ENCODE measurements at regions not wholly inside any gene's neighbourhood (a gene's known extent, or its start where the extent isn't known, plus 50 kb on each side); places are given as distances from the start of the nearest gene placed in this dataset.
"Not testable (repeated sequence)": the region's sequence is repeated elsewhere in the genome, so short reads cannot be mapped to it uniquely, and the experiment has no call there.

DNA sequence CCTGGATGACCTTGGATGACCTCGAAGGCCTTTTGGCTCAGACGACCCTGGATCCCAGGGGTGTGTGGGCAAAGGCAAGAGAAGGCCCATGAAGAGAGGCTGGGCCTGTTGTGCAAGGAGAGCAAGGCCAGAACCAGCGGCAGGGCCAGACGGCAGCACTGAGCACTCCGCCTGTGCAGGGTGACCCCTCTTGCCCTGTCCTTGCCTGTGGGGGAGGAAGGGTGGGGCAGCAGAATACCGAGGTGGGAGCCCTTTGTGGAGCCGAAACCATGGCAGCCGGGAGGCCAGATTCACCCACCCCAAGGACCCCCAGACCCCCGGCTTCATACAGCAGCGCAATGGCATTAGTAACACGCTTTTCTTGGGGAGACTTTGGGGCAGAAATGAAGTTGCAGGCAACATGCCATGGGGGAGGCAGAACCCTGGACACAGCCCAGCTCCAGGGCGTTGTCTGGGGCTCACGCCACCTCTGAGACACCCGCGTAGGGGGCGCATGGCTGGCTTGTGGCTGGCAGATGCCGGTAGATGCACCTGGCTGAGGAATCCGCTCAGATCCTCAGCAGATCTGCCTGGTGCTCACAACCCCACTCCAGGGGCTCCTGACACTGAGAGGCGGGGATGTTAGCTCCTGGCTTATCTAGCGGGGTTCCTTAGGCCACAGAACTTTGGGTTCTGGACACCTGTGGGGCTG is 114.5 kb downstream of the FAM53A start:
- Mint-ChIP-seq H3K4me1 (peaks cover 0 to 3% of the 10 kb centered on the region in 2 donors), H3K36me3 (no peaks in the 10 kb centered on the region), H3K9me3 (no peaks in the 10 kb centered on the region), H3K27ac (no peak overlapping the region), H3K4me3 (no peak overlapping the region), H3K27me3 (ENCODE audit: low read depth in 3 of 3) (peaks cover 0 to 2% (median 2%) of the 10 kb centered on the region in 3 donors)
- no peak for DNase-seq

DNA sequence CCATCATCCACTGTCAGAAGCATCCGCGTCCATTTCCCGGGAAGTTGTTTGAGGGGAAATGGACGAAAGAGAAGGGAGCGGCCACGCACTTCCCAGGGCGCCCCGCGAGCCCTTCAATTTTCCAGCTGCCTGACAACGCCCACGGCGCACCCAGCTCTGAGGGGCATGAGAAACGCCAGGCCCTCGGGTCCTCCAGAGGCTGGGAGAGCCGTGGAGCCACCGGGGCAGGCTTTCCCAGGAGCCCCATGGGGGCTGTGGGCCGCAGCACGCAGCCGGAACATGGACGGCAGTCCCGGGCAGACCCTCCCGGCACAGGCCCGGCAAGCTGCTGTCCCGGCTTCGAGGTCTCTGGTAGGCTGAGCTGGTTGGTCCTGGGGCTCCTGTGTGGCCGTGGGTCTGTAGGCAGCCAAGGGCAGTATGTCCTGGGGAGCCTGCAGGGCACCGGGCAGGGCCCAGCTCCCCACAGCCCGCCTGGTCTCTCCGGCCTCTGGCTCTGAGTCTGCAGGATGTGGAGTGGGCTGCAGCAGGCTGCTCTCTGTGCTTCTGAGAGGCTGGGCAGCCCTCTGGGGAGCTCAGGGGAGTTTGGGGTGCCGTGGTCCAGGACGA is 115.2 kb downstream of the FAM53A start:
- Mint-ChIP-seq H3K36me3 (no peaks in the 10 kb centered on the region), H3K4me1 (peaks cover 0 to 3% of the 10 kb centered on the region in 2 donors), H3K27me3 (ENCODE audit: low read depth in 3 of 3) (peaks cover 0 to 2% (median 2%) of the 10 kb centered on the region in 3 donors), H3K4me3 (no peak overlapping the region), H3K9me3 (no peaks in the 10 kb centered on the region), H3K27ac (no peak overlapping the region)
- DNase-seq: no peak

DNA sequence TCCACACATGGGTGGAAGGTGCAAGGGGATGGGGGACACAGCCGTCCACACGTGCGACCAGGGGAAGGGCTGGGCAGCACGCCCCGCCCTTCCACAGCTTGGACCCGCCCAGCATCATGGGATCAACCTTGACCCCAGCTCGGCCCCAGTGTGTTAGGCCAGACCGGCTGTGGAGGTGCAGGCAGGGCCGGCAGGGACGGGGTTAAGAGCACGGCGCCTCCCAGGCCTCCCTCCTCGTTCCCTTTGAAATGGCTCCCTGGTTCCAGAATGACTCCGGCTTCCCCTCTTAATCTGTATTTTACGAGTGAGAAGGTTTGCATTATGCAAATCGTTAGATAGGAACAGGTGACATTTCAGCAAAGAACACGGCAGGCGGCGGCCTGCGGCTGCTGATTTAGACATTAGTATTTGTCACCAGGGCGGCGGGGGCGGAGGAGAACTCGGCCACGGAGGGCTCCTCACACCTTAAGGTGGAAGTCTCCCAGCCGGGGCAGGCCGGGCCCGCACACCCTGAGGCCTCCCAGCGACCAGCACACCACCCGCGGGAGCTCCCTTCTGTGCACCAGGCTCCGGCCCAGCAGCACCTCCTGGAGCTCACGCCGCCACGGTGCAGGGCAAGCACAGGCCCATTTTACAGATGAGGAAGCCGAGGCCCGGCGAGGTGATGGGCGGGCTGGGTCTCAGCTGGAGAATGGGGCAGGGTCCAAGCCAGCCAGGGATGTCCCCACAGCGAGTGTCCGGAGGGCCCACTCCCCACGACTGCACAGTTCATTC is 116.1 kb downstream of the FAM53A start:
- Mint-ChIP-seq H3K4me3 (no peak overlapping the region), H3K27ac (no peak overlapping the region), H3K36me3 (no peaks in the 10 kb centered on the region), H3K4me1 (peaks cover 0 to 3% of the 10 kb centered on the region in 2 donors), H3K9me3 (no peaks in the 10 kb centered on the region), H3K27me3 (ENCODE audit: low read depth in 3 of 3) (peaks cover 0 to 3% (median 2%) of the 10 kb centered on the region in 3 donors)
- DNase-seq: no peak

DNA sequence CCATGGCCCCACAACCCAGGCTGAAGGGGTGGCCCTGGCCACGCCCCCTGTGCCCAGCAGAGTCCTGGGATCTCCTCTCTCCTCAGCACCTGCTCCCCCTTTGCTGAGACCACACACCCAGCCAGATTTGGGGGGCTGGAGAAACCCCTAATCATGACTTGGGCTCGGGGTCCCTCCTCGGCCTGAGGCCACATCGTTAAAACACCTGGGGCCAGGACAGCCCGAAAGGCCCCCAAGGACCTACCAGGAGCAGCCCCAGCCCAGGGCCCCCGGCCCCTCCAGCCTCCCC is 116.7 kb downstream of the FAM53A start:
- no peak for DNase-seq
- Mint-ChIP-seq H3K27me3 (ENCODE audit: low read depth in 3 of 3) (peaks cover 0 to 3% (median 2%) of the 10 kb centered on the region in 3 donors), H3K4me3 (no peak overlapping the region), H3K27ac (no peak overlapping the region), H3K9me3 (no peaks in the 10 kb centered on the region), H3K36me3 (no peaks in the 10 kb centered on the region), H3K4me1 (peaks cover 0 to 3% of the 10 kb centered on the region in 2 donors)

DNA sequence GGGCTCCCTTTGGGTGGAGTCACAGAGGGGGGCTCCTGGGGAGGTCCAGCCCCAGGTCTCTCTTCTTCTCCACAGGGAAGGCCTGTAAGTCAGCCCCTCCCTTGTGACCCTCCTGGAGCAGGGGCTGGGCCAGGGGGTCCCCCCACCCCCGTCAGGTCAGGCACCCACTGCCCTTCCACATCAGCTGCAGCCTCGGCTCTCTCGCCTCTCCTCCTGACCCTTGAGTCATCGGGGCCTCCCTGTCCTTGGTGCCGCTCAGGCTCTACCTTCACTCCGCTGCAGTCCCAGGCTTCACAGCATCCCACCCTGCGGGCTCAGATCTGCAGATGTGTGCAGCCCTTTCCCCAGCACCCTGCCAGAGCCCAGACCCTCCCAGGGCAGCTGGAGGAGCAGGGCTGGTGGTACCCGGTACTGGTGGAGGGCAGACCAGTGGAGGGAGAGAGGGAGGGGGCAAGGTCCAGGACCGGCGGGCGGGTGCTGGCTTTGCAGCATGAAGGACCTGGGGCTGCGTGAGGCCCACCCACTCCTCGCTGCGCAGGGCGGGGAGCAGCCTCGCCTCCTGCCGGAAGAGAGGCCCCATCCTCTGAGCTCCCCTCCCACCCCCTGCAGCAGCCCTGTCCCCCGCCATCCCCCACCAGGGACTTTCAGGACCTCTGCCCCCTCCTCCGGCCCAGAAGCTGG is 117.1 kb downstream of the FAM53A start:
- Mint-ChIP-seq H3K4me1 (peaks cover 0 to 3% of the 10 kb centered on the region in 2 donors), H3K36me3 (no peaks in the 10 kb centered on the region), H3K27ac (no peak overlapping the region), H3K27me3 (ENCODE audit: low read depth in 3 of 3) (peaks cover 0 to 3% (median 2%) of the 10 kb centered on the region in 3 donors), H3K9me3 (no peaks in the 10 kb centered on the region), H3K4me3 (no peak overlapping the region)
- DNase-seq: no peak

DNA sequence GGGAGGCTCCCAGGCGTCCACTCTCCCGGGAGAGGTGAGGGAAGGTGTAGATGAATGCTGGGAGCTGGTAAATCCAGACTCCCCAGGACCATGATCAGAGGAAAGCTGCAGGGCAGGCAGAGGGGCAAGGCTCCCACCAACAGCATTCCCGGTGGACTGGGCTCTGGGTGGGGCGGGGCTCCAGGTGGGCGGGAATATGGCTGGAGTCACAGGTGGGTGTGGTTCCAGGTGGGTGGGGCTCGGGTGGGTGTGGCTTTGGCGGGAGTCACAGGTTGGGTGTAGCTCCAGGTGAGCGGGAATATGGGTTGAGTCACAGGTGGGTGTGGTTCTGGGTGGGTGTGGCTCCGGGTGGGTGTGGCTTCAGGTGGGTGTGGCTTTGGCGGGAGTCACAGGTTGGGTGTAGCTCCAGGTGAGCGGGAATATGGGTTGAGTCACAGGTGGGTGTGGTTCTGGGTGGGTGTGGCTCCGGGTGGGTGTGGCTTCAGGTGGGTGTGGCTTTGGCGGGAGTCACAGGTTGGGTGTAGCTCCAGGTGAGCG is 117.7 kb downstream of the FAM53A start:
- H3K27ac Mint-ChIP-seq; H3K4me1 Mint-ChIP-seq; H3K4me3 Mint-ChIP-seq; H3K36me3 Mint-ChIP-seq; H3K27me3 Mint-ChIP-seq (ENCODE audit: low read depth in 3 of 3); H3K9me3 Mint-ChIP-seq; DNase-seq: not testable (repeated sequence)

DNA sequence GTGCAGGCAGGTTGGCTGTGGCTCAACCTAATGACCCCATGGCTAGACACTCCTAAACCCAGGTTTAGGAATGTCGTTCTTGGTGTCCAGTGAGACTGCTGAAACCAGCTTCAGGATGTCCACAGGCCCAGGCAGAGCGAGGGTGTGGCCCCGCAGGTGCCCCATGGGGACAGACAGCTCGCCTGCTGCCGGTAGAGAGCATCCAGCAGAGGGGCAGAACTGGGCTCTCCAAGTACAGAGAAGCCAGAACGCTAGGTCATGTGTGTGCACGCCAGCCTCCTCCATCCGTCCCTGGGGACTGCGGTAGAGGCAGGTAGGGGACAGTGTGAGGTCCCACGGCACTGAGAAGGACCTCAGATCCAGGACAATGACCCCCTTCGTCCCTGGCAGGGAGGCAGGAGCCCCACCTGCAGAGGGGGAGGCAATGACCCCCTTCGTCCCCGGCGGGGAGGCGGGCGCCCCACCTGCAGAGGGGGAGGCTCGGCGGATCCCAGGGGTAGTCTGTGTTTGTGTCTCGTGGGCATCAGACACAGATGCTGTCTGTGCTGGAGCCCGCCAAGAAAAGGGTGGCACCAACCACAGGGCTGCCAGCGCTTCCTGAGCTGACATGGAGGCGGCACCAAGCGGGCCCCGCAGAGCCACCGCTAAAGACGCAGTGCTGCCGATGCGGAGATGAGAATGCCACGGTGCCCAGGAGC is 118.4 kb downstream of the FAM53A start:
- peaks cover 0 to 2% (median 1%) of the 10 kb centered on the region in 3 donors for H3K27me3 Mint-ChIP-seq (ENCODE audit: low read depth in 3 of 3)
- no peak overlapping the region for H3K27ac Mint-ChIP-seq
- no peak overlapping the region for H3K4me3 Mint-ChIP-seq
- no peak for DNase-seq
- no peaks in the 10 kb centered on the region for H3K9me3 Mint-ChIP-seq
- no peaks in the 10 kb centered on the region for H3K36me3 Mint-ChIP-seq
- H3K4me1 Mint-ChIP-seq: peaks cover 0 to 3% of the 10 kb centered on the region in 2 donors

DNA sequence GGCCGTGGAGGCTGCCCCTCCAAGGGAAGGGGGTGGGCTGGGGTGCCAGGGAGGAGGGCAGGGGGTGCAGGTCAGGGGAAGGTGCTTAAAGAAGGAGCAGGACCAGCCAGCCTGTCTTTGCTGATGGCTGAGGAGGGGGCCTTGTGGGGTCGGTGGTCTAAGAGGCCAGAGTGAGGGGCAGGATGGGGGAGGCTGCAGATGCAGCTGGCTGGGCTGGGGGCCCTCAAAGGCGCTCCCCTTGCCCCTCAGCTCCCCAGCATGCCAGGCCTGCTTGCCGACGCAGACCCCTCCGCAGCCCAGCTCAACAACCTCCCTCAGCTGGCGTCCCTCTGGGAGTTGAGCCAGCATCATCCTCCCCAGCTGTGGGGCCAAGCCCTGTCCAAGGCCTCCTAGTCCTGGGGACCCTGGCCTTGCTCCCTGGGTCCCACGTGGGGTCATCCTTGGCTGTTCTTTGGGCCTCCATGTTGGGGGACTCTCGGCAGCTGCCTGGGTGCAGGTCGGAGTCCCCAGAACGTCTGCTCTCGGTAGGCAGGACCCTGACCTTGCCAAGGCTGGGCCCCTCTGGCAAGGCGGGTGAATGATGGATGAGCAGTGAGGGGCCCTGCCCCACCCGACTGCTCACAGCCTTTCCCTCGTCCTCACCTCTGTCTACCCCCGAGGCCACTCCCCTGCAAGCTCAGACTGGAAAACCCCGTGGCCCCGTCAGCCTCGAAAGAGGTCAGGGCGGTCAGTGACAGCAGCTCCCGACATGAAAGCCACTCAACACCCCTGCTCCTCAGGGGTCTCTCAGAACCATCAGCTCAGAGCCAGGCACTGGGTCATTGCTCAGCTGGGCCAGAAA is 119.4 kb downstream of the FAM53A start:
- peaks cover 0 to 3% of the 10 kb centered on the region in 2 donors for H3K4me1 Mint-ChIP-seq

DNA sequence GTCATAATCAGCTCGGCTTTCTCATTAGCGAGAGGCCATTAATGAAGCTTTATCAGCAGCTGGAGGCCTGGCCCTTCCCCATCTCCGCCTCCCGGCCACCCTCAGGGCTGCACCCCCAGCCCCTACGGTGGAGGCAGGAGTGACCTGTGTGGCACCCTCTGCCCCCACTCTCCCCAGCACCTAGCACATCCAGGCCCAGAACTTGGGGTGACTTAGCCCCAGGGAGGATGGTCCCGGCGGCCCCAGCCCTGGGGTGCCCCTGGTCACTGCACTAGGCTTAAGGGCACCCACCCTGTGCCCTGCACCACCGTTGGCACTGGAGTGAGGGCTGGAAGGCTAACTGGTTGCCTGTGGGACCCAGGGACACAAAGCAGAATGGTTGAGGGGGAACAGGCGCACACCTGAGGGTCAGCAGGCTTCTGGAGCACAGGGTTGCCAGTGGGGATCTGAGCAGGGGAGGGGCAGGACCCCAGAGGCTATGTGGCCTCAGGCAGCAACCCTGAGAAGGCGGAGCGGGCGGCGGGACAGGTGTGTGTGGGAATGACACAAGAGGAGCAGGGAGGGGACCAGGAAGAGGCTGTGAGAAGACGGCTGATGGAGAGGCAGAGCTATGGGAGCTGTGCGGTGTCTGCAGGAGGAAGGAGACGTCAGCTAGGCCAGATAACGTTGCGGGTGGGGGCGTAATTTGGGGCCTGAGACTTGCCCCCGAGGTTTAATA is 120.2 kb downstream of the FAM53A start:
- Mint-ChIP-seq H3K36me3 (no peaks in the 10 kb centered on the region), H3K4me3 (no peak overlapping the region), H3K9me3 (no peaks in the 10 kb centered on the region), H3K27ac (no peak overlapping the region), H3K4me1 (peaks cover 0 to 3% of the 10 kb centered on the region in 2 donors), H3K27me3 (ENCODE audit: low read depth in 3 of 3) (peaks cover 0 to 2% (median 1%) of the 10 kb centered on the region in 3 donors)
- DNase-seq: no peak

More for the DNA sequence above, 119.4 kb downstream of the FAM53A start:
- Mint-ChIP-seq H3K36me3 (no peaks in the 10 kb centered on the region), H3K27ac (no peak overlapping the region), H3K27me3 (ENCODE audit: low read depth in 3 of 3) (peaks cover 0 to 2% (median 1%) of the 10 kb centered on the region in 3 donors), H3K4me3 (no peak overlapping the region), H3K9me3 (no peaks in the 10 kb centered on the region)
- DNase-seq: no peak

DNA sequence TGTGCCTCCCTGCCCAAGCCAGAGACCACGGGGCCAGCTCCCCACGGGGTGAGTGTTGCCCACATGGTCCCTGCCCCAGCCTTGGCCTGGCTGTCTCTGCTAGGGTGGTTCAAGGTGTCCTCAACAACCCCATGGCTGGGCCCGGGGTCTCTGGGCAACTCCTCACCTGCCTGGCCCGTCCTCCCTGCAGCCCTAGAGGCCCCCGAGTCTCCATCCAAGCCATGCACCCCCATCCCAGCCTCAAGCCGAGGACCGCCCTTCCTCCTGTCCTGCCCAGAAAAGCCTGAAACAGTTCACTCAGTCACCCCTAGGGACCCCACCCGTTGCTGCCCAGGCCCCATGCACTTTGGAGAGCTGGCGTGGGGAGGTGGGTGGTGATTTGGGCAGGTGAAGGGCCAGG is 120.9 kb downstream of the FAM53A start:
- H3K9me3 Mint-ChIP-seq: no peaks in the 10 kb centered on the region
- no peaks in the 10 kb centered on the region for H3K36me3 Mint-ChIP-seq
- peaks cover 0 to 3% of the 10 kb centered on the region in 2 donors for H3K4me1 Mint-ChIP-seq
- H3K27me3 Mint-ChIP-seq (ENCODE audit: low read depth in 3 of 3): peaks cover 0 to 3% (median 1%) of the 10 kb centered on the region in 3 donors
- H3K27ac Mint-ChIP-seq: no peak overlapping the region
- no peak for DNase-seq
- no peak overlapping the region for H3K4me3 Mint-ChIP-seq

DNA sequence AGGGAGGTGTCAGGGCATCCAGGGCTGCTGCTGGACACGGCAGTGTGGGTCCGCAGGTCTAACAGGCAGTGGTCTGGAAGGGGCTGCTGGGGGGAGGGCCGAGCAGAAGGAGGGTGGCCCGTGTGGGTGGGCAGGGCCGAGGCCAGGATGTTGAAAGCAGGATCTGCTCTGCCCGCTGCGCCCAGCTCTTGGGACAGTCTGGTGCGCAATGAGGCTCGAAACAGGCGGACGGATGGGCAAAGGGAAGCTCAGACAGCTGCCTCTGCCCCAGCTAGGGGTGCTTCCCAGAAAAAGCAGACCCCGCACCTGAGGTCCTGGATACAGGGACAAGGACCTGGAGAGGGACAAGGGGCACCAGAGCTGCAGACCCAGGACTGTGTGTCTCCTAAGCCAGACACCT is 121.3 kb downstream of the FAM53A start:
- DNase-seq: no peak
- Mint-ChIP-seq H3K4me1 (peaks cover 0 to 3% of the 10 kb centered on the region in 2 donors), H3K27ac (no peak overlapping the region), H3K36me3 (no peaks in the 10 kb centered on the region), H3K27me3 (ENCODE audit: low read depth in 3 of 3) (peaks cover 0 to 3% (median 1%) of the 10 kb centered on the region in 3 donors), H3K4me3 (no peak overlapping the region), H3K9me3 (no peaks in the 10 kb centered on the region)

DNA sequence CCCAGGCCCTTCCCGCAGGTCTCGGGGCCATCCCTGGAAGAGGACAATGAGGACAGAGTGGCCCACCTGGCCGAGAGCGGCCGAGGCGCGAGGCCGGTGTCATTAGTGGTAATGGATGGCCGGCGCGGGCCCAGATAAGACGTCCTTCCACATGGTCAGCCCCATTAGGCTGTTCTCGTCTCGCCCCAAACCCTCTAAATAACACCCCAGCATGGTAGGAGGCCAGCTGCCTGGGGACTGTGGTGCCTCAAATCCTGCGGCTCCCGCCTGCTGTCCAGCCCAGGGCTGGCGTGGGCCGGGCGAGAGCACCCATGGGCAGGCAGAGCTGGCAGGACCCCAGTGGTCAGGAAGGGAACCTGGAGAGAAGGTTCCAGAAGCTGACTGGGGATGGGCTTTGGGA is 121.7 kb downstream of the FAM53A start:
- H3K4me3 Mint-ChIP-seq: no peak overlapping the region
- DNase-seq: no peak
- no peaks in the 10 kb centered on the region for H3K36me3 Mint-ChIP-seq
- H3K9me3 Mint-ChIP-seq: no peaks in the 10 kb centered on the region
- no peak overlapping the region for H3K27ac Mint-ChIP-seq
- H3K27me3 Mint-ChIP-seq (ENCODE audit: low read depth in 3 of 3): peaks cover 0 to 3% (median 1%) of the 10 kb centered on the region in 3 donors
- H3K4me1 Mint-ChIP-seq: peaks cover 0 to 3% of the 10 kb centered on the region in 2 donors
